ENCODE measurements at regions not wholly inside any gene's neighbourhood (a gene's known extent, or its start where the extent isn't known, plus 50 kb on each side); places are given as distances from the start of the nearest gene placed in this dataset.

DNA sequence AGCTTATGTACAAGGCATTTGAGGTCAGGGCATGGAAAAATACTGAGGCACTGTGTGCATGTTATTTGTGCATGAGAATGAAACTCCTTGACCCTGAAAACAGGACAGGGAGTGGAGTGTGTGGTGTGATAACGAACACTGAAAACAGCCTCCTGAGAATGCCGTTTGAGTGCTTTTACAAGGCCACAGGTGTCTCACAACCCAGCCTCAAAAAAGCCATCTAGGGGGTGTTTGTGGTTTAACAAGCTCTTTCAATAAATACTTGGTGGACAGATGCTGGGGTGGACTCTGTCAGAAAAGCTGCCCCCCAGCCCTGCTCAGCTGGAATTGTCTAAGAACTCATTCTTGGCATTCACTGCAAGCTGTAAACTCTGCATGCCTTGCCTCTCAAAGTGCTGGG is 94.0 kb upstream of the SLC25A48 start:
- TF ChIP-seq, protein P1, sequence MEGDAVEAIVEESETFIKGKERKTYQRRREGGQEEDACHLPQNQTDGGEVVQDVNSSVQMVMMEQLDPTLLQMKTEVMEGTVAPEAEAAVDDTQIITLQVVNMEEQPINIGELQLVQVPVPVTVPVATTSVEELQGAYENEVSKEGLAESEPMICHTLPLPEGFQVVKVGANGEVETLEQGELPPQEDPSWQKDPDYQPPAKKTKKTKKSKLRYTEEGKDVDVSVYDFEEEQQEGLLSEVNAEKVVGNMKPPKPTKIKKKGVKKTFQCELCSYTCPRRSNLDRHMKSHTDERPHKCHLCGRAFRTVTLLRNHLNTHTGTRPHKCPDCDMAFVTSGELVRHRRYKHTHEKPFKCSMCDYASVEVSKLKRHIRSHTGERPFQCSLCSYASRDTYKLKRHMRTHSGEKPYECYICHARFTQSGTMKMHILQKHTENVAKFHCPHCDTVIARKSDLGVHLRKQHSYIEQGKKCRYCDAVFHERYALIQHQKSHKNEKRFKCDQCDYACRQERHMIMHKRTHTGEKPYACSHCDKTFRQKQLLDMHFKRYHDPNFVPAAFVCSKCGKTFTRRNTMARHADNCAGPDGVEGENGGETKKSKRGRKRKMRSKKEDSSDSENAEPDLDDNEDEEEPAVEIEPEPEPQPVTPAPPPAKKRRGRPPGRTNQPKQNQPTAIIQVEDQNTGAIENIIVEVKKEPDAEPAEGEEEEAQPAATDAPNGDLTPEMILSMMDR (IDR thresholded peaks at IDR 0.05; ENCODE audit: low read depth, low read length, missing input control) = no peak
- no peak for TF ChIP-seq HNF4A (conservative IDR thresholded peaks at IDR 0.05)
- TF ChIP-seq GABPA (IDR thresholded peaks at IDR 0.05 in 1 of 2, conservative IDR thresholded peaks at IDR 0.05 in 1 of 2) = no peak
- TF ChIP-seq HNF4G (IDR thresholded peaks at IDR 0.05) = no peak
- TF ChIP-seq, protein P2, sequence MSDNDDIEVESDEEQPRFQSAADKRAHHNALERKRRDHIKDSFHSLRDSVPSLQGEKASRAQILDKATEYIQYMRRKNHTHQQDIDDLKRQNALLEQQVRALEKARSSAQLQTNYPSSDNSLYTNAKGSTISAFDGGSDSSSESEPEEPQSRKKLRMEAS (IDR thresholded peaks at IDR 0.05) = no peak
- TF ChIP-seq, protein P3, sequence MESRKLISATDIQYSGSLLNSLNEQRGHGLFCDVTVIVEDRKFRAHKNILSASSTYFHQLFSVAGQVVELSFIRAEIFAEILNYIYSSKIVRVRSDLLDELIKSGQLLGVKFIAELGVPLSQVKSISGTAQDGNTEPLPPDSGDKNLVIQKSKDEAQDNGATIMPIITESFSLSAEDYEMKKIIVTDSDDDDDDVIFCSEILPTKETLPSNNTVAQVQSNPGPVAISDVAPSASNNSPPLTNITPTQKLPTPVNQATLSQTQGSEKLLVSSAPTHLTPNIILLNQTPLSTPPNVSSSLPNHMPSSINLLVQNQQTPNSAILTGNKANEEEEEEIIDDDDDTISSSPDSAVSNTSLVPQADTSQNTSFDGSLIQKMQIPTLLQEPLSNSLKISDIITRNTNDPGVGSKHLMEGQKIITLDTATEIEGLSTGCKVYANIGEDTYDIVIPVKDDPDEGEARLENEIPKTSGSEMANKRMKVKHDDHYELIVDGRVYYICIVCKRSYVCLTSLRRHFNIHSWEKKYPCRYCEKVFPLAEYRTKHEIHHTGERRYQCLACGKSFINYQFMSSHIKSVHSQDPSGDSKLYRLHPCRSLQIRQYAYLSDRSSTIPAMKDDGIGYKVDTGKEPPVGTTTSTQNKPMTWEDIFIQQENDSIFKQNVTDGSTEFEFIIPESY (IDR thresholded peaks at IDR 0.05) = no peak
- no peak for TF ChIP-seq YY1 (IDR thresholded peaks at IDR 0.05)
- no peak for TF ChIP-seq TAF1 (conservative IDR thresholded peaks at IDR 0.05)
- TF ChIP-seq RAD21 (IDR thresholded peaks at IDR 0.05) = no peak
- TF ChIP-seq, protein P4, sequence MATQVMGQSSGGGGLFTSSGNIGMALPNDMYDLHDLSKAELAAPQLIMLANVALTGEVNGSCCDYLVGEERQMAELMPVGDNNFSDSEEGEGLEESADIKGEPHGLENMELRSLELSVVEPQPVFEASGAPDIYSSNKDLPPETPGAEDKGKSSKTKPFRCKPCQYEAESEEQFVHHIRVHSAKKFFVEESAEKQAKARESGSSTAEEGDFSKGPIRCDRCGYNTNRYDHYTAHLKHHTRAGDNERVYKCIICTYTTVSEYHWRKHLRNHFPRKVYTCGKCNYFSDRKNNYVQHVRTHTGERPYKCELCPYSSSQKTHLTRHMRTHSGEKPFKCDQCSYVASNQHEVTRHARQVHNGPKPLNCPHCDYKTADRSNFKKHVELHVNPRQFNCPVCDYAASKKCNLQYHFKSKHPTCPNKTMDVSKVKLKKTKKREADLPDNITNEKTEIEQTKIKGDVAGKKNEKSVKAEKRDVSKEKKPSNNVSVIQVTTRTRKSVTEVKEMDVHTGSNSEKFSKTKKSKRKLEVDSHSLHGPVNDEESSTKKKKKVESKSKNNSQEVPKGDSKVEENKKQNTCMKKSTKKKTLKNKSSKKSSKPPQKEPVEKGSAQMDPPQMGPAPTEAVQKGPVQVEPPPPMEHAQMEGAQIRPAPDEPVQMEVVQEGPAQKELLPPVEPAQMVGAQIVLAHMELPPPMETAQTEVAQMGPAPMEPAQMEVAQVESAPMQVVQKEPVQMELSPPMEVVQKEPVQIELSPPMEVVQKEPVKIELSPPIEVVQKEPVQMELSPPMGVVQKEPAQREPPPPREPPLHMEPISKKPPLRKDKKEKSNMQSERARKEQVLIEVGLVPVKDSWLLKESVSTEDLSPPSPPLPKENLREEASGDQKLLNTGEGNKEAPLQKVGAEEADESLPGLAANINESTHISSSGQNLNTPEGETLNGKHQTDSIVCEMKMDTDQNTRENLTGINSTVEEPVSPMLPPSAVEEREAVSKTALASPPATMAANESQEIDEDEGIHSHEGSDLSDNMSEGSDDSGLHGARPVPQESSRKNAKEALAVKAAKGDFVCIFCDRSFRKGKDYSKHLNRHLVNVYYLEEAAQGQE (IDR thresholded peaks at IDR 0.05) = no peak
- no peak for TF ChIP-seq RXRA (IDR thresholded peaks at IDR 0.05)
- no peak for TF ChIP-seq NR2F2 (IDR thresholded peaks at IDR 0.05)
- TF ChIP-seq FOXA1 (IDR thresholded peaks at IDR 0.05) = no peak
- TF ChIP-seq EGR1 (IDR thresholded peaks at IDR 0.05; ENCODE audit: low read depth in 2 of 2) = no peak

Measured in liver (tissue), 3 donors.